D721Med (cell line): ENCODE measurements at regions not wholly inside any gene's neighbourhood (a gene's known extent, or its start where the extent isn't known, plus 50 kb on each side); places are given as distances from the start of the nearest gene placed in this dataset.

Source experiments
- DNase-seq: peaks from one replicate; pipeline ENCODE4 v3.0.0; 2011; ENCODE audit warnings: low spot score; ENCODE audit not compliant: insufficient read length
- FAIRE-seq: peaks from 2 replicates; lab custom pipeline; 2011; peaks lifted over from hg19 to GRCh38; lab: Jason Lieb, UNC
- CTCF ChIP-seq: IDR thresholded peaks from 2 replicates; pipeline ENCODE4 v1.5.1; 2012; ENCODE audit warnings: mild to moderate bottlenecking, control low read depth; ENCODE audit not compliant: insufficient read depth; ENCODE audit errors: missing control alignments

DNA sequence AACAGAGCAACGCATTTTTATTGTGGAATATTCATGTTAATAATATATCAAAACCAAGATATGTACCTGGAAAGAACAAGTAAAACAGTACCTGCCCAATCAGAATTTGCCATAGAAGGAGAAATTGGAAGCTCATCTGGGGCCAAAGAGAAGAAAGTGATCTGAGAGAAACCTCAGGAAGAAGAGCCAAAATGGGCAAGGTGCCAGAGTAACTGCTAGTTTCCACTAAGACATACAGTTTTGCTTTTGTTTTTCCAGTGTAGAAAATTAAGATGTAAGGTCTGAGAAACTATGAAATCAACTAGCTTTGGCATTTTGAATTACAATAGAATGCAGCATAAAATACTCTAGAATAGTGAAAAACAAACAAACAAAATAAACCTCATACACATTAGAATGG, 2201.2 kb downstream of the ARAP2 start:
- no peak for TF ChIP-seq CTCF
- no peak for FAIRE-seq
- no peak for DNase-seq

- no peak for TF ChIP-seq CTCF
- FAIRE-seq, result no peak
These were observed 2197.7 kb downstream of the ARAP2 start for GRCh38 chr4:34046580-34046979.

GRCh38 chr4:34047363-34047762, 2197.0 kb downstream of the ARAP2 start:
- no peak for DNase-seq
- no peak for FAIRE-seq
- TF ChIP-seq CTCF, result no peak

More at GRCh38 chr4:34046580-34046979, 2197.7 kb downstream of the ARAP2 start:
- DNase-seq, result no peak

- TF ChIP-seq CTCF, result no peak
- FAIRE-seq (no peak), DNase-seq (no peak)
These were observed 2178.2 kb downstream of the ARAP2 start for GRCh38 chr4:34066126-34066525.

DNA sequence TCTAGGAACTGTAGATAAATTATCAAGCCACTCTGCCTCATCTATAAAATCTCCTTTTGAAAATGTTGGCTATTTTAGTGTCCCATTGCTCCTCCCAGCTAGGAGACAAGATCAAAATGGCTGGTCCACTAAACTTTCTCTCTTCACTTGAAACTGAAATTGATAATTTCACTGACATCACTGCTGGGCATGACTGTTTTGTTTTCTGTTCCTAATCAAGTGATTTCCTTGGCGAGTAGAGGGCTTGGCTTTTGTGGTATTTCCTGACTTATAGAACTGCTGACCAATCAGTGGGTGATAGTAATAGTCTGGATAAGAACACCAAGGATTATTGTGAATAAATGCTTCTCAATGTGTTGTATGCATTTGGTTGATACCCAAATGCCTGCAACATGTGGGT, 2152.9 kb downstream of the ARAP2 start:
- FAIRE-seq (no peak), DNase-seq (no peak)
- TF ChIP-seq CTCF, result no peak

- no peak for FAIRE-seq
- TF ChIP-seq CTCF, result no peak
- no peak for DNase-seq
These were observed 2150.2 kb downstream of the ARAP2 start for GRCh38 chr4:34094114-34094513.

DNA sequence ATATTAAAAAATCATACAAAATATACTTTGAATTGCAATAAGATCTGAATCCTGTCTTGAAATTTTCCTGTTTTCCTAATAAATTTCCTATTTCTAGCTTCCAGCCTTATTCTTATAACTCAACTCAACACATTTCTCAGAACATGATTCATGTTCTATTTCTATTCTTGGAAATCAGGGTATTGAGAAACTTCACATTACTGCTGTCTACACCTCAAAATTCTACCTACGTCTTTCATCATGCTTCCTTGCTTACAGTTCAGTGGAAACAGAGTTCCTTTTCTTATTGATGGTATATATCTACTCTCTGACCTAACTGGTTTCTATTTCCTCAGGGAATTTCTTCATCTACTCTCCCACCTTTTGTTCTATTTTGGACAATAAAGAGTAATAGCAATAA, 2139.0 kb downstream of the ARAP2 start:
- TF ChIP-seq CTCF, result no peak
- FAIRE-seq (no peak), DNase-seq (no peak)
